ENCODE measurements at regions not wholly inside any gene's neighbourhood (a gene's known extent, or its start where the extent isn't known, plus 50 kb on each side); places are given as distances from the start of the nearest gene placed in this dataset.

GRCh38 chr5:163838738-163839137 is 333.3 kb downstream of the MAT2B start:
- H3K4me1 ChIP-seq (ENCODE audit: control insufficient read depth, insufficient read depth, low read length) = no peaks in the 10 kb centered on the region
- H3K27me3 Mint-ChIP-seq (ENCODE audit: low read depth in 2 of 2) = no peaks in the 10 kb centered on the region
- no peaks in the 10 kb centered on the region for H3K36me3 Mint-ChIP-seq
- no peak overlapping the region for H3K4me3 Mint-ChIP-seq
- H3K27ac Mint-ChIP-seq = no peak overlapping the region
- WGBS (ENCODE audit: insufficient coverage) = 80% methylated on average over 1 of the region's 1 CpG
- H3K27me3 ChIP-seq (ENCODE audit: control insufficient read depth, insufficient read depth, low read length) = no peaks in the 10 kb centered on the region
- no peaks in the 10 kb centered on the region for H3K36me3 ChIP-seq (ENCODE audit: control insufficient read depth, insufficient read depth, low read length)
- no peaks in the 10 kb centered on the region for H3K9me3 ChIP-seq (ENCODE audit: control insufficient read depth, insufficient read depth, low read length)
- intact Hi-C loops (cut with micrococcal nuclease) = no loop called here
- H3K4me1 Mint-ChIP-seq = no peaks in the 10 kb centered on the region
- ATAC-seq (no peak), DNase-seq (no peak)
- no peak overlapping the region for H3K4me3 ChIP-seq (ENCODE audit: low read length)
- no peaks in the 10 kb centered on the region for H3K9me3 Mint-ChIP-seq
- H3K27ac ChIP-seq (ENCODE audit: low read length) = no peak overlapping the region
- TF ChIP-seq, protein P1, sequence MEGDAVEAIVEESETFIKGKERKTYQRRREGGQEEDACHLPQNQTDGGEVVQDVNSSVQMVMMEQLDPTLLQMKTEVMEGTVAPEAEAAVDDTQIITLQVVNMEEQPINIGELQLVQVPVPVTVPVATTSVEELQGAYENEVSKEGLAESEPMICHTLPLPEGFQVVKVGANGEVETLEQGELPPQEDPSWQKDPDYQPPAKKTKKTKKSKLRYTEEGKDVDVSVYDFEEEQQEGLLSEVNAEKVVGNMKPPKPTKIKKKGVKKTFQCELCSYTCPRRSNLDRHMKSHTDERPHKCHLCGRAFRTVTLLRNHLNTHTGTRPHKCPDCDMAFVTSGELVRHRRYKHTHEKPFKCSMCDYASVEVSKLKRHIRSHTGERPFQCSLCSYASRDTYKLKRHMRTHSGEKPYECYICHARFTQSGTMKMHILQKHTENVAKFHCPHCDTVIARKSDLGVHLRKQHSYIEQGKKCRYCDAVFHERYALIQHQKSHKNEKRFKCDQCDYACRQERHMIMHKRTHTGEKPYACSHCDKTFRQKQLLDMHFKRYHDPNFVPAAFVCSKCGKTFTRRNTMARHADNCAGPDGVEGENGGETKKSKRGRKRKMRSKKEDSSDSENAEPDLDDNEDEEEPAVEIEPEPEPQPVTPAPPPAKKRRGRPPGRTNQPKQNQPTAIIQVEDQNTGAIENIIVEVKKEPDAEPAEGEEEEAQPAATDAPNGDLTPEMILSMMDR (IDR thresholded peaks at IDR 0.05) = no peak

DNA sequence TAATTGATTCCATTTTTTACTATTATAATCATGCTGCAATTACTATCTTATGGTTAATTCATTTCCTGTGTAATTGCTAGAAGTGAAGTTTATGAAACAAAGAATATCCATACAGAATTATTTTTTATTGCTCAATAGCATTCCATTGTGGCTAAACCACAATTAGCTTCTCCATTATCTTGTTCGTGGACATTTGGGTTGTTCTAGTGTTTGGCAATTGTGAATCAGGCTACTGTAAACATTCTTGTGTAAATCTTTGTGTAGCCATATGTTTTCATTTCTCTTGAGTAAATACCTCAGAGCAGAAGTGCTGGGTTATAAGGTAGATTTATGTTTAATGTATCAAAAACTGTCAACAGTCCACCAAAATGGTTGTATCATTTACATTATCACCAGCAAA is 341.1 kb downstream of the MAT2B start:
- Histone ChIP-seq H3K27me3 (ENCODE audit: control insufficient read depth, insufficient read depth, low read length) (no peaks in the 10 kb centered on the region), H3K9me3 (ENCODE audit: control insufficient read depth, insufficient read depth, low read length) (no peaks in the 10 kb centered on the region), H3K27ac (ENCODE audit: low read length) (no peak overlapping the region), H3K36me3 (ENCODE audit: control insufficient read depth, insufficient read depth, low read length) (no peaks in the 10 kb centered on the region), H3K4me1 (ENCODE audit: control insufficient read depth, insufficient read depth, low read length) (no peaks in the 10 kb centered on the region), H3K4me3 (ENCODE audit: low read length) (no peak overlapping the region)
- ATAC-seq = no peak
- H3K27ac Mint-ChIP-seq = no peak overlapping the region
- H3K36me3 Mint-ChIP-seq = no peaks in the 10 kb centered on the region
- TF ChIP-seq, protein P1 (IDR thresholded peaks at IDR 0.05) = no peak
- H3K9me3 Mint-ChIP-seq = no peaks in the 10 kb centered on the region
- H3K27me3 Mint-ChIP-seq (ENCODE audit: low read depth in 2 of 2) = no peaks in the 10 kb centered on the region
- WGBS (ENCODE audit: insufficient coverage) = 70% methylated on average over 1 of the region's 1 CpG
- no peak overlapping the region for H3K4me3 Mint-ChIP-seq
- intact Hi-C loops (cut with micrococcal nuclease) = no loop called here
- H3K4me1 Mint-ChIP-seq = no peaks in the 10 kb centered on the region
- DNase-seq = no peak

DNA sequence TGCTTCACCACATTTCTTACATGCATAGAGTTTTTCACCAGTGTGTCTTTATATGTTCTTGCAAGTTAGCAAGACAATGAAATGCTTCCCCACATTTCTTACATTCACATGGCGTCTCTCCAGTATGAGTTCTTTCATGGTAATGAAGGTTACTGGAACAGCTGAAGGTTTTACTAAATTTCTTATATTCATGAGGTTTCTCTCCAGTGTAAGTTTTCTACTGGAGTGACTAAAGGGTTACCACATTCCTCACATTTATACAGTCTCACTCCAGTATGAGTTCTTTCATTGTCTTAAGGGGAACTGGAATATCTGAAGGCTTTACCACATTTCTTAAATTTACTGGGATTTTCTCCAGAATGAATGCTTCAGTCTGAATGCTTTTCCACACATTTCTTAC is 350.3 kb downstream of the MAT2B start:
- Histone ChIP-seq H3K9me3 (ENCODE audit: control insufficient read depth, insufficient read depth, low read length) (peaks cover 4% of the 10 kb centered on the region), H3K4me1 (ENCODE audit: control insufficient read depth, insufficient read depth, low read length) (no peaks in the 10 kb centered on the region), H3K4me3 (ENCODE audit: low read length) (no peak overlapping the region), H3K27me3 (ENCODE audit: control insufficient read depth, insufficient read depth, low read length) (no peaks in the 10 kb centered on the region), H3K27ac (ENCODE audit: low read length) (no peak overlapping the region), H3K36me3 (ENCODE audit: control insufficient read depth, insufficient read depth, low read length) (no peaks in the 10 kb centered on the region)
- Mint-ChIP-seq H3K4me3 (no peak overlapping the region), H3K36me3 (peaks cover 7% of the 10 kb centered on the region), H3K9me3 (peaks cover 4 to 12% of the 10 kb centered on the region in 2 donors), H3K27me3 (ENCODE audit: low read depth in 2 of 2) (peaks cover 0 to 3% of the 10 kb centered on the region in 2 donors), H3K4me1 (no peaks in the 10 kb centered on the region), H3K27ac (no peak overlapping the region)
- no peak for DNase-seq
- TF ChIP-seq, protein P1 (IDR thresholded peaks at IDR 0.05) = no peak
- WGBS (ENCODE audit: insufficient coverage) = no CpG with 5 or more reads among the region's 1 CpG
- no peak for ATAC-seq
- intact Hi-C loops (cut with micrococcal nuclease) = no loop called here

DNA sequence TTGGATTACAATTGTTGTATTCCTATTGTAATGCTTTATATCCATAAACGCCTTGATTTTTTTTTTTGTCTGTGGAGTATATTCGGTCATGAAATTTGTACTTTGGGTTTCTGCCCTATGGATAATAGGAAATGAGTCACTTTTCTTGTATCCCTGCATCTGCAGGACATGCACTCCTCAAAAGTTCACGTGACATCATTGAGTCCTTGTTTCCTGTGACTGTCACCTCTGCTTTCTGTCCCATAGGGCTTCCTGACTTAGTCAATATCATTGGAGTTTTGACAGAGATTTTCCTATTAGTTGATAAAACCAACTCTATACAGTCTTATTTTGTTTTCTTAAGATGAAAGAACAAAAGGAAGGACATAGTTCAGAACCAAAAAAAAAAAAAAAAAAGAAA is 356.3 kb downstream of the MAT2B start:
- no peaks in the 10 kb centered on the region for H3K4me1 ChIP-seq (ENCODE audit: control insufficient read depth, insufficient read depth, low read length)
- H3K9me3 ChIP-seq (ENCODE audit: control insufficient read depth, insufficient read depth, low read length) = no peaks in the 10 kb centered on the region
- no peaks in the 10 kb centered on the region for H3K27me3 Mint-ChIP-seq (ENCODE audit: low read depth in 2 of 2)
- TF ChIP-seq, protein P1 (IDR thresholded peaks at IDR 0.05) = no peak
- 85% methylated on average over 3 of the region's 3 CpGs for WGBS (ENCODE audit: insufficient coverage)
- no peaks in the 10 kb centered on the region for H3K27me3 ChIP-seq (ENCODE audit: control insufficient read depth, insufficient read depth, low read length)
- intact Hi-C loops (cut with micrococcal nuclease) = no loop called here
- peaks cover 0 to 5% of the 10 kb centered on the region in 2 donors for H3K9me3 Mint-ChIP-seq
- ATAC-seq (no peak), DNase-seq (no peak)
- H3K4me3 Mint-ChIP-seq = no peak overlapping the region
- H3K36me3 ChIP-seq (ENCODE audit: control insufficient read depth, insufficient read depth, low read length) = no peaks in the 10 kb centered on the region
- H3K4me3 ChIP-seq (ENCODE audit: low read length) = no peak overlapping the region
- H3K27ac Mint-ChIP-seq = no peak overlapping the region
- H3K36me3 Mint-ChIP-seq = no peaks in the 10 kb centered on the region
- H3K4me1 Mint-ChIP-seq = no peaks in the 10 kb centered on the region
- no peak overlapping the region for H3K27ac ChIP-seq (ENCODE audit: low read length)

All from natural killer cell (primary cell).